K562 (cell line): ENCODE measurements at regions not wholly inside any gene's neighbourhood (a gene's known extent, or its start where the extent isn't known, plus 50 kb on each side); places are given as distances from the start of the nearest gene placed in this dataset.

ENCODE experiments used
- ATF6 ChIP-seq: sonication (generic); formaldehyde crosslinking; IDR thresholded peaks from 2 replicates; pipeline ENCODE4 v1.4.0; 2020; ENCODE audit warnings: mild to moderate bottlenecking, missing genetic modification reagents
- CHCHD3 ChIP-seq: fragments of 250-450 bp; sonication (Bioruptor Pico); IDR thresholded peaks from 2 replicates; pipeline ENCODE4 v2.1.2; 2022; ENCODE audit warnings: mild to moderate bottlenecking
- CREM ChIP-seq: IDR thresholded peaks from 2 replicates; pipeline ENCODE4 v1.6.1; 2014; ENCODE audit warnings: antibody characterized with exemption, low read depth
- ELF4 ChIP-seq: fragments of 450-650 bp; formaldehyde crosslinking; IDR thresholded peaks from 2 replicates; pipeline ENCODE4 v1.4.0; 2022; ENCODE audit warnings: missing genetic modification characterization
- ETS2 ChIP-seq: IDR thresholded peaks from 2 replicates; pipeline ENCODE4 v1.6.1; 2016; ENCODE audit warnings: borderline replicate concordance, missing genetic modification characterization, mild to moderate bottlenecking, moderate library complexity, missing compliant biosample characterization; ENCODE audit not compliant: poor library complexity, severe bottlenecking
- GTF2E2 ChIP-seq: fragments of 200-800 bp; sonication (Bioruptor generic); IDR thresholded peaks from 2 replicates; pipeline ENCODE4 v1.6.1; 2016; ENCODE audit warnings: missing genetic modification characterization, missing compliant biosample characterization
- ILK ChIP-seq: fragments of 450-650 bp; IDR thresholded peaks from 2 replicates; pipeline ENCODE4 v1.6.1; 2016; ENCODE audit warnings: missing genetic modification characterization, low read depth, mild to moderate bottlenecking, missing compliant biosample characterization, moderate library complexity, borderline replicate concordance
- KLF6 ChIP-seq: fragments of 250-450 bp; sonication (Bioruptor Pico); IDR thresholded peaks from 2 replicates; pipeline ENCODE4 v1.4.0; 2020; ENCODE audit warnings: mild to moderate bottlenecking, moderate library complexity, borderline replicate concordance
- MEF2D ChIP-seq: conservative IDR thresholded peaks from 2 replicates; pipeline ENCODE4 v1.6.1; 2016; ENCODE audit warnings: low read depth, missing genetic modification characterization, missing compliant biosample characterization
- POLR2B ChIP-seq: fragments of 450-650 bp; IDR thresholded peaks from 2 replicates; pipeline ENCODE4 v1.6.1; 2018; ENCODE audit warnings: low read depth; ENCODE audit not compliant: partially characterized antibody
- RBM25 ChIP-seq: fragments of 200-400 bp; formaldehyde crosslinking; IDR thresholded peaks from 2 replicates; pipeline ENCODE4 v1.6.1; 2018; ENCODE audit warnings: low read length, low read depth, moderate library complexity; ENCODE audit not compliant: severe bottlenecking
- SAFB ChIP-seq: fragments of 200-400 bp; formaldehyde crosslinking; IDR thresholded peaks from 2 replicates; pipeline ENCODE4 v1.6.1; 2017; ENCODE audit warnings: low read depth, low read length, borderline replicate concordance
- SMARCB1 ChIP-seq: IDR thresholded peaks from 2 replicates; pipeline ENCODE4 v1.6.1; 2011; ENCODE audit warnings: improper control_type of control experiment, low read depth; ENCODE audit not compliant: insufficient read length
- SRF ChIP-seq, 2 experiments: fragments of 250-450, 450-650 bp in 1 of 2; sonication (Bioruptor Pico) in 1 of 2; sonication (generic) in 1 of 2; formaldehyde crosslinking; IDR thresholded peaks; 2 replicates each; pipeline versions ENCODE4 v1.5.0 to v1.5.1; 2020 to 2022; ENCODE audit warnings: mild to moderate bottlenecking in 1 of 2, missing genetic modification reagents in 1 of 2
- SUPT5H ChIP-seq: fragments of 450-650 bp; IDR thresholded peaks from 2 replicates; pipeline ENCODE4 v1.6.1; 2016
- TF ChIP-seq, protein P1 (sequence below), 2 experiments: fragments of 450-650 bp; IDR thresholded peaks; 2 replicates each; pipeline ENCODE4 v1.6.1; 2018; ENCODE audit warnings: mild to moderate bottlenecking in 2 of 2, low read depth in 1 of 2; ENCODE audit not compliant: partially characterized antibody in 2 of 2
- TF ChIP-seq, protein P2 (sequence below), 3 experiments: fragments of 200-800 bp in 1 of 3; sonication (Bioruptor generic) in 1 of 3; sonication (generic) in 1 of 3; formaldehyde crosslinking in 1 of 3; IDR thresholded peaks; 2 replicates each; pipeline versions ENCODE4 v1.6.1 to v1.8.0; 2016 to 2022; ENCODE audit warnings: mild to moderate bottlenecking in 2 of 3, missing compliant biosample characterization in 2 of 3, missing genetic modification characterization in 2 of 3, missing genetic modification reagents in 1 of 3

DNA sequence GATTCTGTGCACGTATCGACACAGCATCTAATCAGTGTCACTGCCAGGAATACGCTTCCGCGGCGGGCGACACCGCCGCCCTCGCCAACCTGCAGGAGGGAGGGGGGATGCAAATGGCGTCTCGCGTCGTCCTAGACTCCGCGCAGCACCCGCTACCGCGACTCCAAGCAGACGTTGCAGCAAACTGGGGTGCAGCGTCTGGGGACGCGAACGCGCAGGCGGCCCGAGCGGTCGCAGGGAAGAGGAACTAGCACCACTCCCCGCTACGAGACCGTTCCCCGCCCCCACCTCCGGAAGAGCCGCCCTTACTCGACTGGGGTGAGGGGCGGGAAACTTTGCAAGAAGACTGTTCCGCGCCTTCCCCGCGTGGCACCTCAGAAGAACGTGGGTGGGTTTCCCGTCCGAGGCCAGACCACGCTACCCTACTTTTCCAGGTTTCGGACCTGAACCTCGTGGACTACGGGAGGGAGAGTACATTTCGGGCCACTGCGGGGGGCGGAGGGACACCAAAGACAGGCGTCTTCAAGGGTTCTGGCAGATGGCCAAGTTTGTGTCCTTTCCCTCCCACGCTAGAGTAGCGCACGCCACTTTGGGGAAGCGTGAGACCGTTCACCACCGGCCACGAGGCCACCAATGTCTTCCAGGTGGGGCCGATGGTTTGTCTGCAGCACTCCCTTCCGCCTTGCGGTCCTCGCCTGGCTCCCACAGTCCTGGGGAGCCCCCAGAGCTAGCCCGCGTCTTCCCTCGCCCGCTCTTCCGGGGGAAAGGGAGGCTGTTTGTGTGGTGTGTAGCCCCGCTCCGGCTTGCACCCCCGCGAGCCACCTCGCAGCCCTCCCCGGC is 78.0 kb upstream of the BCOR start (continued):
- TF ChIP-seq, protein P1, sequence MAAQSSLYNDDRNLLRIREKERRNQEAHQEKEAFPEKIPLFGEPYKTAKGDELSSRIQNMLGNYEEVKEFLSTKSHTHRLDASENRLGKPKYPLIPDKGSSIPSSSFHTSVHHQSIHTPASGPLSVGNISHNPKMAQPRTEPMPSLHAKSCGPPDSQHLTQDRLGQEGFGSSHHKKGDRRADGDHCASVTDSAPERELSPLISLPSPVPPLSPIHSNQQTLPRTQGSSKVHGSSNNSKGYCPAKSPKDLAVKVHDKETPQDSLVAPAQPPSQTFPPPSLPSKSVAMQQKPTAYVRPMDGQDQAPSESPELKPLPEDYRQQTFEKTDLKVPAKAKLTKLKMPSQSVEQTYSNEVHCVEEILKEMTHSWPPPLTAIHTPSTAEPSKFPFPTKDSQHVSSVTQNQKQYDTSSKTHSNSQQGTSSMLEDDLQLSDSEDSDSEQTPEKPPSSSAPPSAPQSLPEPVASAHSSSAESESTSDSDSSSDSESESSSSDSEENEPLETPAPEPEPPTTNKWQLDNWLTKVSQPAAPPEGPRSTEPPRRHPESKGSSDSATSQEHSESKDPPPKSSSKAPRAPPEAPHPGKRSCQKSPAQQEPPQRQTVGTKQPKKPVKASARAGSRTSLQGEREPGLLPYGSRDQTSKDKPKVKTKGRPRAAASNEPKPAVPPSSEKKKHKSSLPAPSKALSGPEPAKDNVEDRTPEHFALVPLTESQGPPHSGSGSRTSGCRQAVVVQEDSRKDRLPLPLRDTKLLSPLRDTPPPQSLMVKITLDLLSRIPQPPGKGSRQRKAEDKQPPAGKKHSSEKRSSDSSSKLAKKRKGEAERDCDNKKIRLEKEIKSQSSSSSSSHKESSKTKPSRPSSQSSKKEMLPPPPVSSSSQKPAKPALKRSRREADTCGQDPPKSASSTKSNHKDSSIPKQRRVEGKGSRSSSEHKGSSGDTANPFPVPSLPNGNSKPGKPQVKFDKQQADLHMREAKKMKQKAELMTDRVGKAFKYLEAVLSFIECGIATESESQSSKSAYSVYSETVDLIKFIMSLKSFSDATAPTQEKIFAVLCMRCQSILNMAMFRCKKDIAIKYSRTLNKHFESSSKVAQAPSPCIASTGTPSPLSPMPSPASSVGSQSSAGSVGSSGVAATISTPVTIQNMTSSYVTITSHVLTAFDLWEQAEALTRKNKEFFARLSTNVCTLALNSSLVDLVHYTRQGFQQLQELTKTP (IDR thresholded peaks at IDR 0.05; ENCODE audit: low read depth in 1 of 2, partially characterized antibody in 2 of 2) = peak in 1 of 2 experiments; percentile 48
- TF ChIP-seq, protein P2, sequence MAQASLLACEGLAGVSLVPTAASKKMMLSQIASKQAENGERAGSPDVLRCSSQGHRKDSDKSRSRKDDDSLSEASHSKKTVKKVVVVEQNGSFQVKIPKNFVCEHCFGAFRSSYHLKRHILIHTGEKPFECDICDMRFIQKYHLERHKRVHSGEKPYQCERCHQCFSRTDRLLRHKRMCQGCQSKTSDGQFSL (CRISPR knock-in tag; IDR thresholded peaks at IDR 0.05) = no peak
- TF ChIP-seq, protein P2 (tag; IDR thresholded peaks at IDR 0.05) = peak in 1 of 2 experiments; percentile 44; a peak in 1 of 4 replicates
- peak; percentile 14; the same call in 1 of the 2 replicates for TF ChIP-seq CREM
- peak; percentile 54; the same call in 1 of the 2 replicates for TF ChIP-seq KLF6 (CRISPR knock-in tag)
- TF ChIP-seq RBM25 = no peak
- 0 out of 2 replicates have a peak, but pooled peaks have one; percentile 45 for TF ChIP-seq SUPT5H
- no peak for TF ChIP-seq ILK (tag)
- TF ChIP-seq GTF2E2 = peak; percentile 59; the same call in 1 of the 2 replicates
- TF ChIP-seq MEF2D (tag) = peak; percentile 52; the same call in 1 of the 2 replicates
- TF ChIP-seq SRF (CRISPR knock-in tag; IDR thresholded peaks at IDR 0.05) = peak in 1 of 2 experiments; percentile 41; a peak in 1 of 4 replicates
- TF ChIP-seq ELF4 (CRISPR knock-in tag) = peak; percentile 76; the same call in 1 of the 2 replicates
- peak; percentile 37 for TF ChIP-seq POLR2B
- no peak for TF ChIP-seq SMARCB1
- peak; percentile 91 for TF ChIP-seq SAFB
- 0 out of 2 replicates have a peak, but pooled peaks have one; percentile 24 for TF ChIP-seq ATF6 (CRISPR knock-in tag)
- TF ChIP-seq ETS2 (tag) = no peak
- no peak for TF ChIP-seq CHCHD3 (CRISPR knock-in tag)
